Activated naive CD8-positive, alpha-beta T cell treated with anti-CD3 and anti-CD28 coated beads, Interleukin-2, amount 50 U/mL, for 16 hours (primary cell): ENCODE measurements at regions not wholly inside any gene's neighbourhood (a gene's known extent, or its start where the extent isn't known, plus 50 kb on each side); places are given as distances from the start of the nearest gene placed in this dataset.

Experiments used
- DNase-seq: peaks from one replicate; pipeline ENCODE4 v3.0.0-alpha.2; 2020; ENCODE audit warnings: low read depth, low spot score

DNA sequence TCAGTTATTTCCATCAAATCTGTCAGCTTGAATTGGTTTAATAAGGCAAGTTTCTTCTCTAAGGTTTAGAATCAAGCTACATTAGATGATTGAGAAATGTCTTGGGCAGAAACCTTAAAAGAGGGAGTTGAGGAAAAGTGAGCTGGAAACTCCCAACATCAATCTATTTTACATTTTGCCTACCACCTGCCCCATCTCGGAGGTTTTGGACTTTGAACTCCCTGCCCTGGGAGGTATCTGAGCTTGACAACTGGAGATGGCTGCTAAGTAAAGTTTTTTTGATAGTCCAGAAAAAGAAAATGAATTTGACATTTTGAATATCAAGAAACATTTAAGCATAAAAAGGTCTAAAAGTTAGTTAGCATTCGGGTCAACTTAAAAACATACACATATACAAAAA lies 234.2 kb downstream of the NFKBIZ start:
- DNase-seq: no peak

DNA sequence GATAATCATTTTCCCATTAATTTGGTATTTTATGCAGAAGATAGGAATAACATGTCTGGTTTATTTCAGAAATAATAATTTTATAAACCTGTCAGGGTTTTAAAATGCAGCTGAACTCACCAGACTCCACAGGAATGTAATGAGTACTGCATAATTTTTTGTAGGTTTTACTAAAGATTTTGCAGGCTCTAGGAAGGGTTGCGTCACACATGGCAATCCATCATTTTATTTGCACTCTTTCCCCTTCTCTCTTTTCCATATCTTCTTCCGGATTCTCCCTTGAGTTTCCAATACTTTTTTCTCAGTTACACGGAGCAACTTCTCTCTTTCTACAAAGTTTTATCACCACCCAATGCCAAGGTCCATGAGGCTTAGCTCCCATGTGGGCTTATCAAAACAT lies 234.7 kb downstream of the NFKBIZ start:
- DNase-seq: no peak

DNA sequence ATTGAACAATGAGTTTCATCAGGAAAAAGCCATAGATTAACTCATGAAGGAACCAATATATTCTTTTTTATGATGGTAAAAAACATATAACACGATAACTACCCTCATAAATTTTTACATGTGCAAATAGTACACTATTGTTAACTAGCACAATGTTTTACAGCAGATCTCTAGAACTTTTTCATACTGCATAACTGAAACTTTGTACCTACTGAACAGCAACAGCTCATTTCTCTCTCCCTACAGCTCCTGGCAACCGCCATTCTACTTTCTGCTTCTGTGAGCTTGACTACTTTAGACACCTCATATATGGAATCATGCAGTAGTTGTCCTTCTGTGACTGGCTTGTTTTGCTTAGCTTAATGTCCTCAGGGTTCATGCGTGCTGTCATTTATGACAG lies 235.4 kb downstream of the NFKBIZ start:
- no peak for DNase-seq

DNA sequence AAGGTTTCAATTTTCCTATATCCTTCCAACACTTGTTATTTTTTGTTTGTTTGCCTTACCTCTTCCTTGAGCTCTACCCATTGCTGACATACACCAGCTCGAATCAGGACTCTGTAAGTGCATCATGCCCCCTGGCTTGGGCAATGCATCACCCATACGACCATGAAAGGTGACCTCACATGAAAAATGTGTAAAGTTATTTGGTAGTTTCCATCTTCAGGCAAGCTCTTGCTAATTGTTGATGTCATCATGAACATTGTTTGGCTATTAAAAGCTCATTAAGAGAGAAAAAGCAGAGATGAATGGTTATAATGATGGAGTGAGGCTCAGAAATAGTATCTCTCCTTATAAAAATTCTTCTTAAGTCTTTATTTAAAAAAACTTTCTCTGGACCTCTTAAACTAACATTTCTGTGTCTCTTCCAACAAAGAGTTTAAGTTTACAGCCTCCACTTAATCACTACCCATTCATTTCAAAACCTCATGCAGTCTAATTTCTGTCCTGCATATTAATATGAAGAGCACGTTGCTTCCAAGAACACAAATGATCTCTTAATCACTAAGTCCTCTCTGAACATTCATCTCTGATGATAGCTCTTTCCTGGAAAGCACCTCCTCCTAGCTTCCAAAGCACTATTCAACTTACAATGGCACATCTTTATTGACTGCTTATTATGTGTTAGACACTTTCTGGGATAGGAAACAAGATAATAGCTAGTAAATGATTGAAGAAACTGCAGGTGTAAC lies 236.3 kb downstream of the NFKBIZ start:
- DNase-seq: no peak

DNA sequence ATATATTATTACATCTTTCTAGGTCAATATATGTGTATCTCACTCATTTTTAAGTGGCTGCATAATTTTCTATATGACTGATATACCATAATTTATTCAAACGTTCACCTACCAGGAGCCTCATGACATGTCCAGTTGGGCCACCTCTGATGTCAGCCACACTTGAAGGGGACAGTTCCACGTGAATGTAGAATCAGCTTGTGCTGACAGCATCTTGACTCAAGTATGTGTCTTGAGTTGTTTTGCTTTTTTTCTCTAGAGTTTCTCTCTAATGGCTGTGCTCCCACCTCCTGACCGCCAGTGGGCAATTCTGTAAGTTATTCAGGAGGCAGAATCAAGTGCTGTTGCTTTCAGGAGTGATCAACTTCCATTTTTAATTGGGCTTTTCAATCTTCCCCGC lies 237.9 kb downstream of the NFKBIZ start:
- no peak for DNase-seq

DNA sequence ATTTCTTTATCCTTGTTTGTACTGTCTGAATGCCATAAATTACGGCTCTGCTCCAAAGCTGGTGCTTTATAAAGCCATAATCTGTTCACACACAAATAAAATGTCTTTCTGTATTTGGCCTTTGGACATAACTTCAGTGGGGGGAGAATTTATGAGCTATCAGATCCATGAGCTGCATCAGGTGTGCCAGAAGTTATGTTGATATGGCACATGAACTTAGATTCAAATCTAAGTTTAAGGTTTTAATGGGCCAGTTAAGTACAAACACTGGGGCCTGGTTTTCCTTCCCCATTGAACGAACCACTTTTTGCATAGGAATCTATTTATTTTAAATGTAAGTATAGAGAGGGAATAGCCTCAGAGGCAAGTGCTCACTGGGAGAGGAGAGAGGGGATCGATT lies 239.9 kb downstream of the NFKBIZ start:
- DNase-seq: no peak

DNA sequence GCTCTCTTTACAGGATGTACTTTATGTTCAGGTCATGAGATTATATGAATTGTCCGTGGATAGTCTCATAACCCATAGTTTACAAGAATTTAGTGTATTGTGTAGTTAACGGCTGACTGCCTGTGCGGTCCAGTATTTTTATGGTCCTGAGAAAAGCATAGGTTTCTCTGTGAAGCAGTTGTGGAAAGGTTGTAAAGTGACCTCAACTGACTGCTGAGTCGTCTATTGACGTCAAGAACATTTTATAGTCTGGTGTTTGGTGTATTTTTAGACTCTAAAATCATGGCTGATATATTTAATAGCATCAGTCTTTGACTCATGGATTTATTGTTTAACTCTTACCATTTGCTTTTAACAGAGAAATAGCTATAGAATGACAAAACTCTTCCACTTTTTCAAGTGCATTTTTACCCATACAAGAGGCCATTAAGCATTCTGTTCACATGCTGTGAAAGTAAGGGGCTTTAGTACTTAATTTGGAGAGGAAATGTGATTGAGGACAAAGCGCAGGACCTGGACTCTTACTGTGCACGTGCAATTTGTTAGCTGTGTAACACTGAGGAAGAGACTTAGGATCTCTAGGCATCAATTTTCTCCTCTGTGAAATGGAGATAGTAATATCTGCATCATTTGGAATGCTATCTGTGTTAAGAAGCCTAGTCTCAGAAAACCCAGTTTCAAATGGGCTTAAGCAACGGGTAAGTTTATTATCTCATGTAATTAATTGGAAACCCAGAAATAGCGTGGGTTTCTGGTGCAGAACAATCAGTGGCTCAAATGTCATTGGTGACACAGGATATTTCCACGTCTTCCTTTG lies 240.8 kb downstream of the NFKBIZ start:
- DNase-seq: no peak

DNA sequence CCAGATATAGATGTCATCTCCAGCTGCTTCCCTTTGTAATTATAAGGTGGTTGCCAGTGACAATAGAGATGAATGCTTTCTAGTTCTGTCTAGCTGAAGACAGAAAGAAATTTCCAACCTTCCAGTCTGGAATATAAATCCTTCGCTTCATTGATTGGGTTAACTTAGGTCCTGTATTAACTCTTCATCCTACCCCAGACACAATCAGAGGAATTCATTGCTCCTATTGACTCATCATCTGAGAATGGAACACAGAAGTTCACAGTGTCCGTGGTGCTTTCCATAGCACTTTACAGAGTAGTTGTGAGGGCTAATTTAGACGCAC lies 241.4 kb downstream of the NFKBIZ start:
- no peak for DNase-seq

DNA sequence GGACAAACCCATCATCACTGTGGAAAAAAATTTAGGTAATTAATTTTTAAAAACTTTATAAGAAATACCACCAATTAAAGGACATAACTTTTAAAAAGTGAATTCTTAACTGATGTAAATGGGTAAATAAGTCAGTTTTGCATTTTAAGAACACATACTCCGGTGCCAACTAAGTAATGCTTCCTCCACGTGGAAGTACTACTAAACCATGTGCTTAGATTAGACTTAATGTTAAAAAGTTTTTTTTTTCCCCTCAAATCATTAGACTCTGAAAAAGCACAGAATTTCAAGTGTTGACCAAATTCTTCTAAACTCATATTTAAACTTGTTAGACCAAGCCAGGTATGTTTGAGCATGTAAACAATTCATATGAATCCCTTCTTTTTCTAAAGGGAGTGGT lies 242.0 kb downstream of the NFKBIZ start:
- no peak for DNase-seq

DNA sequence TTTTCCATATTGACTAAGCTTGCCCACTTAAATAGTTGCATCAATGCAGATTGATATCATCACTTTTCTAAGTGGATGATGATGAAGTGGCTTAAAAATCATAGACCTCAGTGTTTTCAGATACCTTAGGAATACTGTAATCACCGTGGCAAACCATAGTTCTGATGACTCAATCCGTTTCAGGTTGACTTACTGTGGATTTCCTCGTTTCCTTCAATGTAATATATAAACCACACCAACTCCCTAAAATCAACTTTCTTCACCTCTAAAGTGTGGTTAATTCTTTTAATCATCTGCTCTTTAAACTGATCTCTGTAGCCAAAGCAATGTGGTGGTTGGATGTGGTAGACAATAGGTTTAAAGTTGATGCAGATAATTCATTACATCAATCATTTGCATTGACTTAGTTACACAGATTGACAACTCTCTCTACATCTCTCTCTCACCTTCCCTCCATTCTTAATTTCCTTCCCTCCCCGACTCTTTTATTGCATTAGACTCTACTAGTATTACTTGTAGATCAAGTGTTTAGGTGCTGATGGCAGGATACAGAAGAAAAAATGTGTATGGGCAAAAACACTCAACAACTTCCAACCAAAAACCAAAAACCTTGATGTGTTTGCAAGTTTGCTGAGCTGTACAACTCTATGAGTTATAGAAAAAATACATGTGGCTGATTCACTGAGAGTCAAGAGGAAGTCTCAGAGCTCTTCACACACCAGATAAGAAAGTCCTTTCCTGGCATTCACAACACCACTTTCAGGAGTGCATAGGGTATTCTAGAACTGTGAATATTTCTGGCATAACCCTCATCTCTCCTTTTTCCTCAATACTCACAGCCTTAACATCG lies 243.5 kb downstream of the NFKBIZ start:
- no peak for DNase-seq

DNA sequence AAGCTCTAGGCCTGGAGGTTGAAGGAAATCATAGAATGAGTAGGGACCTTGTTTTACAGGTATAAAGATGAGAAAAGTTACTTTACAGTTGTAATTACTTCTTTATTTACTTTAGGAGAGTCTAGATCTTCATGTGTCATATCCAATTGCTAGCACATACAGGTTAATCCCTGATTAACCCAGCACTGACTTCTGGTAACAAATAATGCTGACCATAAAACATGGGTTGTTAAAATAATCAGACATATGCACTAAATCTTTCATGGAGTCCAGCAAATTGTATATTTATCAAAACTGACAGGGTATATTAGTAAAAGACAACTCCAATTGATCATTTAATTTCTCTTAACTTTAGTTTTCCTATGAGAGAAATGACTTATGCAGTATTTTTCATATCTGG lies 245.2 kb downstream of the NFKBIZ start:
- DNase-seq: no peak

DNA sequence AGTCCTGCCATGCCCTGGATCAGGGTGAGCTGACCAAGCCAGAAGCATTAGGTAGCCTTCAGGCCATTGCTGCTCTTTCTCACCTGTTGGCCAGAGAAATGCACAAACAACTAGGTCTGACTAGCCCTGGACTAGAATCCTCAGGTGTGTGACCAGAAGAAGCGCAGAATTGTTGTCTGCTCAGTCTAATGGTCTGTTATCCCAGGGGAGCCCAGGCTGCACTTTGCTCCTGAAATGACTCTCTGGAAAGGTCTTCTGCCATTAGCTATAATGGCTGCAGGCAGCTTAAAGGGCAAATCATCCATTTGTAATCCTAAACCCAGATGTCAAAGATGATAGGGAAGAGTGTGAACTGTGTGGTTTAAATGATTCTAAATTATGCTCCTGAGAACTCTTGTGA lies 246.1 kb downstream of the NFKBIZ start:
- DNase-seq: no peak

DNA sequence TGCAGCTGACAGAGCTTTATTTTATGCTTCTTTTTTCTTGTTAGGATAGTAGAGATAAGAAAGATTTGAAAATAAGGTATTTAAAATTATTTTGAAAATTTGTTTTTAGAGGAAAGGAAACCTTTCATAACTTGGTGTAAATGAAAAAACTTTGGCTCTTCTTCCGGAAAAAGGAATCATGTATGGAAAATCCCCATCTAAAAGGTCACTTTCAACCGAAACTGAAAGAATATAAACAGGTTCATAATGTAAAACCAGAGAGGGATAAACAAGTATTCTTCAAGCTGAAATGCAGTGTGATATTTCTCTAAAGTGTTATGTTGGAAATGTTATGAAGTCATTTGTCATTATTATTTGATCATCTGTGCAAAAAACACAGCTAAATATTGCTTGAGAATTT lies 246.8 kb downstream of the NFKBIZ start:
- DNase-seq: no peak

DNA sequence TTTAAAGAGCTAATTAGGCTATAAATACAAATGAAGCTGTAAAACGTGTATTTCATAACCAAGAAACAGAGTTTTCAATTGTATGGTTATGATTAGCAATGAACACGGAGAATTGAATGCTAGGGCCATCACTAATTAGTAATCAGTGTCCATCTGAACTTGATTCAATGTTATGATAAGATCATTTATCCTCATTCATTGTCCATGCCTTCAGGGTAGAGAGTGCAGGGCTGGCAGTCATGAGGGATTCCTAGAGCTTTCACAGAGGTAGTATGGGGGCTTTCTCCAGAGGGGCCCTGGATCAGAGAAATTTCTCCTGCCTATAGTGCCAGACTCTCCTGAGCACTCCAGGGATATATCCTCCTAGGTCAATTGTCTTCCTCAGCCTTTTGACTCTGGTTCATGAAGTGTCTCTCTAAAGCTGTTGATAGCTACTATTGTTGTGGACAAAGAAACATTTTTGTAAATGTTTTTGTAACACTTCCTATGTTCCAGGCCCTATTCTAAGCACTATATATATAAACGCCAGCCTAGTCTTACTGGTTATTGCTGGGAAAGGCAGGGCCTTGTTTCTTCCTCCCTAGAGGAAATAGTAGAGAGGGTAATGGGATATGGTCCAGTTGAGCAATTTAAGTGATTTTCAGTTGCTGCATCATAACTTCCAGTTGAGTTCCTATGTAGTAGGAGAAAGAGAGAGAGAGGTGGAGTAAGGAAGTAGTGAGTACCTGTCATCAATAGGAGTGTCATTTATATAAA lies 249.0 kb downstream of the NFKBIZ start:
- DNase-seq: no peak

DNA sequence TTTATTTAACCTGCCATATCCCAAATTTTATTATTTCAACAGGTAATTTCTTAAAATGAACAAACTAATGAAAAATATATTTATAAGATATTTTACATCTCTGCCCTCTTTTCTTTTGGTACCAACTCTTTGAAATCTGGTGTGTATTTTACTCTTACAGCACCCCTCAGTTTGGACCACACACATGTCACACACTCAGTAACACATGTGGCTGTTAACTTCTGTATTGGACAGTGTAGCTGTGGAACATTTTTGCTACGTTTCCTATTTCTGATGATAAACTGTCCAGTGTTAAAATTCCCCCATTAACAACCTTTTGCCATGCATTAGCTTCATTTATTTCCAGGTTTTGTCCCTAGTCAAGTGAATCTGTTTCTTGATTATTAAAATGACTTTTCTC lies 250.6 kb downstream of the NFKBIZ start:
- DNase-seq: no peak

DNA sequence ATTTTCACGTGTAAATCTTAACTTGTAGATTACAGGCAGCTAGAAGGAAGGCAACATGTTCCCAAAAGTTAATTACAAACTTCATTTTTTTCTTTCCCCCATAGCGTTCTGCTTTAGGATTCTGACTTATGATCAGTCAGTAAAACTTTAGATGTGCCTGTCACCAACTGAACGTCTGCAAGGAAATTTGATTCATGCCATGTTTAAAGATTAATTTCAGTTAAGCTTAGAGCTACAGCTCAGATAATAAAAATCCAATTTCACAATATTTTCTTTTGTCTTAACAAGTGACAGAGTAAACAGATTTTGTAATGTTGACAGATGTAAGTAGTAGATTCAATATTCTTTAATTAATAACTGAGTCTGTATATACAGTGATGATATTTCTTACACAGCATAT lies 253.1 kb downstream of the NFKBIZ start:
- no peak for DNase-seq

DNA sequence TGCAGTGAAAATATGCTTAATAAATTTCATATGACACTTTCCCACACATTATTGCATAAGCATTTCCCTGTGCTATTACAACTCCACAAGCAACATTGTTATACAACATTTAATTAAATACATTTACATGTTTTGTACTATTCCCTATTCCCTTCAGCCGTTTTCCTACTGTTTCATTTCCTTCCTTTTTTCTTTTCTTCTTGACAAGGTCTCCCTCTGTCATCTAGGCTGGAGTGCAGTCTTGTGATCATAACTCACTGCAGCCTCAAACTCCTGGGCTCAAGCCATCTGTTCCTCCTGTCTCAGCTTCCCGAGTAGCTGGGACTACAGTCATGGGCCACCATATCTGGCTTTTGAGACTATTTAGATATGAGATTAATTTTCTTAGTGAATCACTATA lies 254.7 kb downstream of the NFKBIZ start:
- DNase-seq: no peak

DNA sequence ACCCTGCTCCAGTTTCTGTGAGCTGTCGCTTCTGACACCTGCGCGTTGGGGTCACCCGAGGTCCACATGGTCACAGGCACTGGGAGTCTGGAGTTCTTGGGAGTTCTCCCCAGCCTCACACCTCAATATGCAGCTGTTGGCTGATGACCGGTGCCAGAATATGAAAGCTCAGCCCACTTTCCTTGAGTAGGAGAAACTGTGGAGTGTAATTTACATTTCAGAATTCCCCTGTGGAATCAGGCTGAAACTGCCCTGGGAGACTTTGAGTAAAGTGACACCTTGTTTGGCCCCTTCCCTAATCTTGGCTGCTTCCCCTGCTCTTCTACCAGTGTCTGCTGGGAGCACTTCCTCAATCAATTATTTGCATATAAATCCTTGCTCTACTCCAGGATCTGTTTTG lies 255.9 kb downstream of the NFKBIZ start:
- no peak for DNase-seq

DNA sequence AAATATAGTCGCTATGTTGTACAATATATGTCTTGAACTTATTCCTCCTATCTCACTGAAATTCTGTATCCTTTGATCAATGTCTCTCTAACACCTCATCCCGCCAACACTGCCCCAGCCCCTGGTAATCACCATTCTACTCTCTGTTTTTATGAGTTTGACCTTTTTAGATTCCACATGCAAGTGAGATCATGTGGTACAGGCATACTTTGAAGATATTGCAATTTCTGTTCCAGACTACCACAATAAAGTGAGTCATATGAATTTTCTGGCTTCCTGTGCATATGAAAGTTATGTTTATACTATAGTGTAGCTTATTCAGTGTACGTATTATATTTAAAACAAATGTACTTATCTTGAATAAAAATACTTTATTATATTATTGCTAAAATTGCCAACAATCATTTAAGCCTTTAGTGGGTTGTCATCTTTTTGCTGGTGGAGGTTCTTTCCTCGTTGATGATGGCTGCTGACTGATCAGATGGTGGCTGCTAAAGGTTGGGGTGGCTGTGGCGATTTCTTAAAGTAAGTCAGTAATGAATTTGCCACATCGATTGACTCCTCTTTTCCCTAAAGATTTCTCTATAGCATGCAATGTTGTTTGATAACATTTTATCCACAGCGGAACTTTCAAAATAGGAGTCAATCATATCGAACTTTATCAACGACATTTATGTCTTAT lies 257.2 kb downstream of the NFKBIZ start:
- DNase-seq: no peak

DNA sequence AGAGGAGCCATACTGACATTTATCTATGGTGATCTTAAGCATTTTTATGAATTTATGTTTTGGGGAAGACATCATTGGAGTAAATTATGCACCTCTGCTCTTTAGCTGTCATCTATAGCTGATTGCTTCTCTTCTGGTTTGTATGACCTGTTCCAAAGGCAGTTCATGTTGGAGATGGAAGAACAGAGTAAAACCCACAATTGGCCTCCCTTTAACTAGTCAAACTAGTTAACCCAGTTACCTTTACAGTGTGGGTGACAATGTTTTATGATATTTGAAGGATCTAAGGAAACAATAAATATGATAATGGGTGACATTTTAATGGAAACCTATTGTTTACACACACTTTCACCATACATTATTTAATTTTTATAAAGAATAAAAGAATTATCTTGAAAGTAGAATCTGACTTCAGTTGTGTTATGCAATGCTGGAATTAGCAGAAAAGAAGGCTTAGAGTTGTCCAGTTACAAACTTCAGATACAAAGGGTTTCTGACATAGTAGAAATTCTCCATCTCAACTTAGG lies 263.5 kb downstream of the NFKBIZ start:
- no peak for DNase-seq
